GM12865 (cell line): ENCODE measurements at regions not wholly inside any gene's neighbourhood (a gene's known extent, or its start where the extent isn't known, plus 50 kb on each side); places are given as distances from the start of the nearest gene placed in this dataset.
A peak's percentile ranks its signal among the peaks of the same experiment; 100 is the strongest.

Experiments used
- DNase-seq: peaks from one replicate; pipeline ENCODE4 v3.0.0; 2010; ENCODE audit warnings: low read depth
- H3K4me3 ChIP-seq: 2 replicates; pipeline ENCODE4 v1.5.1; 2011; ENCODE audit warnings: mild to moderate bottlenecking, low read depth, low read length, control low read depth
- TF ChIP-seq, protein P1 (sequence below): IDR thresholded peaks from 2 replicates; pipeline ENCODE4 v1.5.1; 2011; ENCODE audit warnings: low read length, control low read depth, low read depth, inconsistent platforms; ENCODE audit not compliant: insufficient read depth; ENCODE audit errors: missing control alignments

- DNase-seq = no peak
- TF ChIP-seq, protein P1, sequence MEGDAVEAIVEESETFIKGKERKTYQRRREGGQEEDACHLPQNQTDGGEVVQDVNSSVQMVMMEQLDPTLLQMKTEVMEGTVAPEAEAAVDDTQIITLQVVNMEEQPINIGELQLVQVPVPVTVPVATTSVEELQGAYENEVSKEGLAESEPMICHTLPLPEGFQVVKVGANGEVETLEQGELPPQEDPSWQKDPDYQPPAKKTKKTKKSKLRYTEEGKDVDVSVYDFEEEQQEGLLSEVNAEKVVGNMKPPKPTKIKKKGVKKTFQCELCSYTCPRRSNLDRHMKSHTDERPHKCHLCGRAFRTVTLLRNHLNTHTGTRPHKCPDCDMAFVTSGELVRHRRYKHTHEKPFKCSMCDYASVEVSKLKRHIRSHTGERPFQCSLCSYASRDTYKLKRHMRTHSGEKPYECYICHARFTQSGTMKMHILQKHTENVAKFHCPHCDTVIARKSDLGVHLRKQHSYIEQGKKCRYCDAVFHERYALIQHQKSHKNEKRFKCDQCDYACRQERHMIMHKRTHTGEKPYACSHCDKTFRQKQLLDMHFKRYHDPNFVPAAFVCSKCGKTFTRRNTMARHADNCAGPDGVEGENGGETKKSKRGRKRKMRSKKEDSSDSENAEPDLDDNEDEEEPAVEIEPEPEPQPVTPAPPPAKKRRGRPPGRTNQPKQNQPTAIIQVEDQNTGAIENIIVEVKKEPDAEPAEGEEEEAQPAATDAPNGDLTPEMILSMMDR = no peak
- H3K4me3 ChIP-seq = no peak overlapping the region
Observed at GRCh38 chr11:115767883-115768282, 263.7 kb upstream of the CADM1 start.

- TF ChIP-seq, protein P1 = no peak
- H3K4me3 ChIP-seq = no peak overlapping the region
- no peak for DNase-seq
Observed at GRCh38 chr11:115767047-115767802, 263.0 kb upstream of the CADM1 start.

GRCh38 chr11:115766561-115766960 lies 262.3 kb upstream of the CADM1 start:
- no peak for DNase-seq
- H3K4me3 ChIP-seq = no peak overlapping the region
- TF ChIP-seq, protein P1 = no peak

- H3K4me3 ChIP-seq = no peak overlapping the region
Observed at GRCh38 chr11:115765803-115766239, 261.6 kb upstream of the CADM1 start.

DNA sequence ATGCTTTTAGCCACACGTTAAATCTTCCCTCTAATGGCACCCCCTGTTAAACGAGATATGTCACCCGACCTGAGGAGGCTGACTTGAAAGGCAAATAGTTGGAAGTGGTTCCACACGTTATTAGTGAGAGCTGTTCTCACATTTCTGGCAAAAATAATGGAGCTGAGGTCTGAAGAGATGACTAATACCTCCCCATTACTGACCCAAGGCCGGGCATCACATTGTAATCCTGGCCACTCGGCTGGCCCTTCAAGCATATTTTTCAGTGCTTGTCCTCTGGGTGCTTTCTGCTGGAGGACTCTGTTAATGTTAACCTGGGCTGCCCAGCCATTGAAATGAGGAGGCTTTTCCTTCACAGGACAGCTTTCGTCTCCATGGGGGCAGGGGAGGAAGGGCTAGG lies 260.0 kb upstream of the CADM1 start:
- no peak for DNase-seq
- TF ChIP-seq, protein P1 = no peak
- H3K4me3 ChIP-seq = no peak overlapping the region

More at GRCh38 chr11:115765803-115766239, 261.6 kb upstream of the CADM1 start:
- TF ChIP-seq, protein P1 = no peak
- peak; percentile 35 for DNase-seq

- no peak overlapping the region for H3K4me3 ChIP-seq
- TF ChIP-seq, protein P1 = no peak
- DNase-seq = no peak
Observed at GRCh38 chr11:115761817-115762216, 257.6 kb upstream of the CADM1 start.

- H3K4me3 ChIP-seq = no peak overlapping the region
- no peak for DNase-seq
- TF ChIP-seq, protein P1 = no peak
Observed at GRCh38 chr11:115761348-115761747, 257.1 kb upstream of the CADM1 start.
